ENCODE measurements at regions not wholly inside any gene's neighbourhood (a gene's known extent, or its start where the extent isn't known, plus 50 kb on each side); places are given as distances from the start of the nearest gene placed in this dataset.

- H3K4me3 Mint-ChIP-seq: no peak overlapping the region
- peak; percentile 83 to 86 (median 85) for TF ChIP-seq CTCF (IDR thresholded peaks at IDR 0.05; ENCODE audit: unreplicated experiment in 3 of 3)
- no peaks in the 10 kb centered on the region for H3K36me3 Mint-ChIP-seq (ENCODE audit: low read depth)
- H3K27me3 Mint-ChIP-seq (ENCODE audit: low read depth): peaks cover 3% of the 10 kb centered on the region
- H3K27ac Mint-ChIP-seq: peak overlapping the region in 1 of 3 experiments; percentile 19
- no peaks in the 10 kb centered on the region for H3K9me3 Mint-ChIP-seq
- peaks cover 28% of the 10 kb centered on the region for H3K4me1 Mint-ChIP-seq
Observed at GRCh38 chr6:138590796-138591709, 91.8 kb upstream of the NHSL1 start.

DNA sequence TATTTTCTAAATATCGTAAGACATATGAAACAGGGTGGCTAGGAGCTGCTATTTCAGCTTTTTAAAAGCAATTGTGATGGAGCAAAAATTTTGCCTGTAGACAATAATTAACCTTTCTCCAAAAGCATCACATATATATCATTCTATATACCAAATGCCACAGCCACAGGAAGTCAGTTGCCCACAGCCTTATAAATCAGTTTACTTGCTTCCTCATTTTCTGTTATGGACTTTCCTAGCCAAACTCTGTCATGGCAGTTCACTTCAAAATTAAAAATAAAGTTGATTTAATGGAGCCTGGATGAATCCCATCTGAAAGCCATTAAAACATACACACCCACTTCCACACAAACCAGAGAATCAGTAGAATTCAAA, 93.4 kb upstream of the NHSL1 start:
- H3K27ac Mint-ChIP-seq: peak overlapping the region; percentile 49 to 86 (median 80)
- no peaks in the 10 kb centered on the region for H3K36me3 Mint-ChIP-seq (ENCODE audit: low read depth)
- peaks cover 28% of the 10 kb centered on the region for H3K4me1 Mint-ChIP-seq
- H3K4me3 Mint-ChIP-seq: peak overlapping the region in 2 of 3 experiments; percentile 33 to 40
- peaks cover 3% of the 10 kb centered on the region for H3K27me3 Mint-ChIP-seq (ENCODE audit: low read depth)
- no peaks in the 10 kb centered on the region for H3K9me3 Mint-ChIP-seq
- no peak for TF ChIP-seq CTCF (IDR thresholded peaks at IDR 0.05; ENCODE audit: unreplicated experiment in 3 of 3)

- peaks cover 28% of the 10 kb centered on the region for H3K4me1 Mint-ChIP-seq
- no peaks in the 10 kb centered on the region for H3K36me3 Mint-ChIP-seq (ENCODE audit: low read depth)
- peak overlapping the region; percentile 49 to 86 (median 80) for H3K27ac Mint-ChIP-seq
- H3K4me3 Mint-ChIP-seq: peak overlapping the region; percentile 11 to 40 (median 33)
- no peak for TF ChIP-seq CTCF (IDR thresholded peaks at IDR 0.05; ENCODE audit: unreplicated experiment in 3 of 3)
- H3K27me3 Mint-ChIP-seq (ENCODE audit: low read depth): peaks cover 3% of the 10 kb centered on the region
- H3K9me3 Mint-ChIP-seq: no peaks in the 10 kb centered on the region
Observed at GRCh38 chr6:138593124-138593877, 94.0 kb upstream of the NHSL1 start.

DNA sequence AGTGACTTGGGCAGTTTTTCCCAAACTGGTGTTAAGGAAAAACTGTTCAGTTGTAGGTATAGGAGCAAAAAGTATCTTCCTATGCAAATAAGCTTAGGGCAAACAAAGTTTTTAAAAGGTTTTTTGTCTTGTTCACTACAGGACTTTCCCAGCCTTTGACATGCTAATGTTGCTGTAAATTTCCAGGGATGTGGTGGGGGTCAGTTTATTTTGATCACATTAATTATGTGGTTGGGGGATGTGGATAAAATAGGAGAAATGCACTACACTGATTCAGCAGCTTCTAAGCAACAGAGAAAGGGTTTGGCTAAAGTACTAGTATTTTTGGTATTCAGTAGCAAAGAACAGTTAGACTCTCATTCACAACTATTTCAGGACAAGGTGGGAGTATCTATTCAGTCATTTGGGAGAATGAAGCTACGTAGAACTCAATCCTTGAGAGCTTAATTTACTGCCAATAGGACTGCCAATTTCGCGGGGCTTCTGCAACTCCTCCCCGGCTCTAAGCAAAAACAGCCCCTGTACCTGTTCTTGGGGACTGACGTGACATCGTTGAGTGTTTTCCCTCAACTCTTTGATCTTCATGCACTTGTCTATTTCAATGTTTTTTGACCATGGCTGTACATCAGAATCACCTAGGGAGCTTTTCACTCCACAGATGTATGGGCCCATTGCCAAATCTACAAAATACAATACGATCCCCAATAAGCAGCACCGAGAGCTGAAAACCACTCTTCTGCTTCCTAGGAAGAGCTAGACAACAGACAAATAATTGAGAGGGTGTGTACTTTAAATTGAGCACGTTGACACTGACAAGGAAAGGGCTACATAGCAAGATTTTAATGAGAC, 94.8 kb upstream of the NHSL1 start:
- TF ChIP-seq CTCF (IDR thresholded peaks at IDR 0.05; ENCODE audit: unreplicated experiment in 3 of 3): no peak
- Mint-ChIP-seq H3K27ac (peak overlapping the region; percentile 49 to 86 (median 80)), H3K4me3 (peak overlapping the region; percentile 3 to 33 (median 7)), H3K36me3 (ENCODE audit: low read depth) (no peaks in the 10 kb centered on the region), H3K9me3 (no peaks in the 10 kb centered on the region), H3K27me3 (ENCODE audit: low read depth) (peaks cover 3% of the 10 kb centered on the region), H3K4me1 (peaks cover 28% of the 10 kb centered on the region)

DNA sequence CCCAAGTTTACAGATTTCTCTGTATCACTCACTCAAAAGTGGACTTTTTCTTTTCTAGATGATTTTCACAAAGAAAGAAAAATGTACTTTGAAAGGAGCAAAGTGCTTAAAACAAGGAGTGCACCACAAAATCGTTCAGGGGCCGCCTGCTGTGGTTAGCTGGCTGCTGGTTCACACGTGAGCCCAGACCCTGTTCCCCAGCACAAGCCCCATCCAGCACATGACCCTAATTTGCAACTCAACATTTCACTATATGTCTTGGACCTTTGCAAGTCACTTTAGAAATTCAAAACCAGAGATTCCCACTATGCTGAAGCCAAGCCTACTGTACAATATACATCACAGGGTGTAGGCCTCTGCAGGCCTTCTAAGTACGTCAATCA, 95.5 kb upstream of the NHSL1 start:
- H3K27ac Mint-ChIP-seq: no peak overlapping the region
- H3K4me3 Mint-ChIP-seq: no peak overlapping the region
- H3K27me3 Mint-ChIP-seq (ENCODE audit: low read depth): peaks cover 3% of the 10 kb centered on the region
- H3K36me3 Mint-ChIP-seq (ENCODE audit: low read depth): no peaks in the 10 kb centered on the region
- H3K9me3 Mint-ChIP-seq: no peaks in the 10 kb centered on the region
- TF ChIP-seq CTCF (IDR thresholded peaks at IDR 0.05; ENCODE audit: unreplicated experiment in 3 of 3): no peak
- H3K4me1 Mint-ChIP-seq: peaks cover 28% of the 10 kb centered on the region

Measured in nephron (organoid).